B cell (primary cell): ENCODE measurements at regions not wholly inside any gene's neighbourhood (a gene's known extent, or its start where the extent isn't known, plus 50 kb on each side); places are given as distances from the start of the nearest gene placed in this dataset.

ENCODE experiments used
- CTCF ChIP-seq: fragments of 200-600 bp; IDR thresholded peaks from one replicate; pipeline ENCODE4 v1.8.0; 2022; ENCODE audit warnings: antibody characterized with exemption, mild to moderate bottlenecking
- EZH2 ChIP-seq: IDR thresholded peaks from 2 replicates; pipeline ENCODE4 v1.6.1; 2012; ENCODE audit warnings: borderline replicate concordance, low read depth, mild to moderate bottlenecking, moderate library complexity, low read length; ENCODE audit not compliant: insufficient read depth, poor library complexity, severe bottlenecking

- TF ChIP-seq EZH2 (no peak), CTCF (no peak)
Observed at GRCh38 chr5:2297991-2298390, 415.3 kb upstream of the IRX4 start.
